ENCODE measurements at regions not wholly inside any gene's neighbourhood (a gene's known extent, or its start where the extent isn't known, plus 50 kb on each side); places are given as distances from the start of the nearest gene placed in this dataset.
"Not testable (repeated sequence)": the region's sequence is repeated elsewhere in the genome, so short reads cannot be mapped to it uniquely, and the experiment has no call there.

GRCh38 chr20:25867015-25867775 lies 170.5 kb upstream of the ZNF337 start:
- not testable (repeated sequence) for DNase-seq (ENCODE audit: extremely low read depth, low read depth, low spot score)

GRCh38 chr20:25865715-25866656 lies 169.3 kb upstream of the ZNF337 start:
- no peak for DNase-seq (ENCODE audit: extremely low read depth, low read depth, low spot score)

GRCh38 chr20:25864963-25865714 lies 168.5 kb upstream of the ZNF337 start:
- DNase-seq (ENCODE audit: extremely low read depth, low read depth, low spot score) = not testable (repeated sequence)

GRCh38 chr20:25864326-25864962 lies 167.8 kb upstream of the ZNF337 start:
- no peak for DNase-seq (ENCODE audit: extremely low read depth, low read depth, low spot score)

GRCh38 chr20:25863536-25864325 lies 167.1 kb upstream of the ZNF337 start:
- no peak for DNase-seq (ENCODE audit: extremely low read depth, low read depth, low spot score)

GRCh38 chr20:25862967-25863530 lies 166.4 kb upstream of the ZNF337 start:
- not testable (repeated sequence) for DNase-seq (ENCODE audit: extremely low read depth, low read depth, low spot score)

- no peak for DNase-seq (ENCODE audit: extremely low read depth, low read depth, low spot score)
Observed at GRCh38 chr20:25860531-25861150, 164.0 kb upstream of the ZNF337 start.

- DNase-seq (ENCODE audit: extremely low read depth, low read depth, low spot score) = no peak
Observed at GRCh38 chr20:25859649-25860530, 163.2 kb upstream of the ZNF337 start.

- DNase-seq (ENCODE audit: extremely low read depth, low read depth, low spot score) = no peak
Observed at GRCh38 chr20:25858495-25859425, 162.1 kb upstream of the ZNF337 start.

GRCh38 chr20:25857091-25857788 lies 160.6 kb upstream of the ZNF337 start:
- not testable (repeated sequence) for DNase-seq (ENCODE audit: extremely low read depth, low read depth, low spot score)

- no peak for DNase-seq (ENCODE audit: extremely low read depth, low read depth, low spot score)
Observed at GRCh38 chr20:25856256-25856884, 159.7 kb upstream of the ZNF337 start.

GRCh38 chr20:25855451-25856156 lies 159.0 kb upstream of the ZNF337 start:
- DNase-seq (ENCODE audit: extremely low read depth, low read depth, low spot score) = not testable (repeated sequence)

- not testable (repeated sequence) for DNase-seq (ENCODE audit: extremely low read depth, low read depth, low spot score)
Observed at GRCh38 chr20:25854666-25855065, 158.0 kb upstream of the ZNF337 start.

- DNase-seq (ENCODE audit: extremely low read depth, low read depth, low spot score) = not testable (repeated sequence)
Observed at GRCh38 chr20:25853718-25854388, 157.2 kb upstream of the ZNF337 start.
